H9 (cell line): ENCODE measurements at regions not wholly inside any gene's neighbourhood (a gene's known extent, or its start where the extent isn't known, plus 50 kb on each side); places are given as distances from the start of the nearest gene placed in this dataset.

Source experiments
- DNase-seq: peaks from one replicate; pipeline ENCODE4 v3.0.0-alpha.2; 2017
- H2AFZ ChIP-seq: one replicate; pipeline ENCODE4 v1.6.1; 2013; ENCODE audit warnings: mild to moderate bottlenecking, low read length, control low read depth, moderate library complexity
- H2AK5ac ChIP-seq: 2 replicates; pipeline ENCODE4 v1.6.1; 2013; ENCODE audit warnings: low read length, control low read depth, mixed read lengths; ENCODE audit not compliant: insufficient read length
- H2BK120ac ChIP-seq: one replicate; pipeline ENCODE4 v1.6.1; 2013; ENCODE audit warnings: low read depth, mild to moderate bottlenecking, low read length, control low read depth, inconsistent platforms; ENCODE audit not compliant: poor library complexity, severe bottlenecking
- H2BK12ac ChIP-seq: 2 replicates; pipeline ENCODE4 v1.6.1; 2013; ENCODE audit warnings: low read length, control low read depth, mixed read lengths, low read depth; ENCODE audit not compliant: insufficient read length
- H2BK15ac ChIP-seq: 2 replicates; pipeline ENCODE4 v1.6.1; 2013; ENCODE audit warnings: low read depth, low read length, control low read depth
- H2BK20ac ChIP-seq: one replicate; pipeline ENCODE4 v1.6.1; 2013; ENCODE audit warnings: low read depth, mild to moderate bottlenecking, low read length, control low read depth, inconsistent platforms; ENCODE audit not compliant: poor library complexity, severe bottlenecking
- H2BK5ac ChIP-seq: 2 replicates; pipeline ENCODE4 v1.6.1; 2013; ENCODE audit warnings: low read length, control low read depth, mixed read lengths; ENCODE audit not compliant: insufficient read length
- H3K14ac ChIP-seq: 2 replicates; pipeline ENCODE4 v1.6.1; 2013; ENCODE audit warnings: low read length, control low read depth; ENCODE audit not compliant: insufficient read depth
- H3K18ac ChIP-seq: 2 replicates; pipeline ENCODE4 v1.6.1; 2013; ENCODE audit warnings: low read depth, mild to moderate bottlenecking, mixed read lengths, low read length, control low read depth; ENCODE audit not compliant: insufficient read length
- H3K23ac ChIP-seq: 2 replicates; pipeline ENCODE4 v1.6.1; 2013; ENCODE audit warnings: low read length, control low read depth, mixed read lengths, low read depth; ENCODE audit not compliant: insufficient read length
- H3K23me2 ChIP-seq: 2 replicates; pipeline ENCODE4 v1.6.1; 2013; ENCODE audit warnings: low read depth, mild to moderate bottlenecking, mixed read lengths, low read length, control low read depth; ENCODE audit not compliant: insufficient read length, poor library complexity, severe bottlenecking
- H3K27ac ChIP-seq: 2 replicates; pipeline ENCODE4 v1.5.1; 2013; ENCODE audit warnings: low read length, control low read depth, mixed read lengths, low read depth; ENCODE audit not compliant: insufficient read length
- H3K27me3 ChIP-seq: 2 replicates; pipeline ENCODE4 v1.6.1; 2013; ENCODE audit warnings: low read length, control low read depth, inconsistent platforms; ENCODE audit not compliant: insufficient read depth
- H3K4ac ChIP-seq: 2 replicates; pipeline ENCODE4 v1.6.1; 2013; ENCODE audit warnings: low read depth, mild to moderate bottlenecking, control low read depth, inconsistent platforms, low read length, moderate library complexity
- H3K4me1 ChIP-seq: 2 replicates; pipeline ENCODE4 v1.6.1; 2013; ENCODE audit warnings: low read length, control low read depth, inconsistent platforms; ENCODE audit not compliant: insufficient read depth
- H3K4me2 ChIP-seq: 2 replicates; pipeline ENCODE4 v1.6.1; 2013; ENCODE audit warnings: low read length, control low read depth, mixed read lengths; ENCODE audit not compliant: insufficient read length, insufficient read depth
- H3K56ac ChIP-seq: 2 replicates; pipeline ENCODE4 v1.6.1; 2013; ENCODE audit warnings: low read depth, mild to moderate bottlenecking, mixed read lengths, low read length, control low read depth; ENCODE audit not compliant: insufficient read length
- H3K79me1 ChIP-seq: 2 replicates; pipeline ENCODE4 v1.6.1; 2013; ENCODE audit warnings: low read depth, mild to moderate bottlenecking, moderate library complexity, low read length, control low read depth, inconsistent platforms; ENCODE audit not compliant: insufficient read depth, poor library complexity, severe bottlenecking
- H3K79me2 ChIP-seq: 2 replicates; pipeline ENCODE4 v1.6.1; 2013; ENCODE audit warnings: low read length, control low read depth, inconsistent platforms; ENCODE audit not compliant: insufficient read depth
- H3K9ac ChIP-seq: 2 replicates; pipeline ENCODE4 v1.6.1; 2013; ENCODE audit warnings: low read length, control low read depth, mixed read lengths; ENCODE audit not compliant: insufficient read length; ENCODE audit errors: extremely low read depth
- H3K9me3 ChIP-seq: one replicate; pipeline ENCODE4 v1.6.1; 2013; ENCODE audit warnings: low read depth, low read length, inconsistent platforms; ENCODE audit not compliant: control insufficient read depth
- H3T11ph ChIP-seq: one replicate; pipeline ENCODE4 v1.6.1; 2013; ENCODE audit warnings: mild to moderate bottlenecking, low read length, control low read depth, inconsistent platforms
- H4K20me1 ChIP-seq: one replicate; pipeline ENCODE4 v1.6.1; 2013; ENCODE audit not compliant: control insufficient read depth, insufficient read length, insufficient read depth
- H4K5ac ChIP-seq: 2 replicates; pipeline ENCODE4 v1.6.1; 2013; ENCODE audit warnings: low read depth, mild to moderate bottlenecking, mixed read lengths, low read length, control low read depth; ENCODE audit not compliant: insufficient read length
- H4K8ac ChIP-seq: replicated peaks from 2 replicates; pipeline ENCODE4 v1.6.1; 2013; ENCODE audit warnings: low read length, control low read depth, mixed read lengths, low read depth; ENCODE audit not compliant: insufficient read length
- H4K91ac ChIP-seq: 2 replicates; pipeline ENCODE4 v1.6.1; 2013; ENCODE audit warnings: low read depth, mild to moderate bottlenecking, moderate library complexity, mixed read lengths, low read length, control low read depth; ENCODE audit not compliant: insufficient read length
- H3K27ac Mint-ChIP-seq, 3 experiments: 2 replicates in 2 of 3; 3 replicates in 1 of 3; pipeline ENCODE4 v1.8.0; 2020 to 2021; ENCODE audit warnings: mixed read lengths in 3 of 3, mild to moderate bottlenecking in 1 of 3, moderate library complexity in 1 of 3
- H3K27me3 Mint-ChIP-seq: 2 replicates; pipeline ENCODE4 v1.8.0; 2021; ENCODE audit warnings: low read depth, mild to moderate bottlenecking, moderate library complexity, mixed read lengths
- H3K36me3 Mint-ChIP-seq, 3 experiments: 2 replicates in 2 of 3; 3 replicates in 1 of 3; pipeline ENCODE4 v1.8.0; 2020 to 2021; ENCODE audit warnings: low read depth in 3 of 3, mixed read lengths in 3 of 3; ENCODE audit not compliant: insufficient read depth in 1 of 3
- H3K4me1 Mint-ChIP-seq, 2 experiments: 2 replicates each; pipeline ENCODE4 v1.8.0; 2020; ENCODE audit warnings: mixed read lengths in 2 of 2
- H3K4me3 Mint-ChIP-seq, 2 experiments: 2 replicates in 1 of 2; 3 replicates in 1 of 2; pipeline ENCODE4 v1.8.0; 2020 to 2021; ENCODE audit warnings: mild to moderate bottlenecking in 2 of 2, mixed read lengths in 2 of 2, moderate library complexity in 1 of 2
- H3K9me3 Mint-ChIP-seq, 2 experiments: 2 replicates in 1 of 2; 3 replicates in 1 of 2; pipeline ENCODE4 v1.8.0; 2020; ENCODE audit warnings: mild to moderate bottlenecking in 2 of 2, mixed read lengths in 2 of 2, moderate library complexity in 1 of 2
- WGBS: extraction: QIAGEN DNeasy Blood & Tissue Kit; methylation state at CpG from one replicate; pipeline ENCODE4 v1.1.7; 2013; ENCODE audit warnings: missing lambda C conversion rate, low lambda C conversion rate, mixed read lengths; ENCODE audit not compliant: insufficient read length; ENCODE audit errors: extremely low coverage; 5-methylcytosine and 5-hydroxymethylcytosine counted together
- TF ChIP-seq, protein P1 (sequence below): fragments of 200-600 bp; sonication (generic); conservative IDR thresholded peaks from 3 replicates; pipeline ENCODE4 v1.8.0; 2021; ENCODE audit warnings: antibody characterized with exemption, mild to moderate bottlenecking

DNA sequence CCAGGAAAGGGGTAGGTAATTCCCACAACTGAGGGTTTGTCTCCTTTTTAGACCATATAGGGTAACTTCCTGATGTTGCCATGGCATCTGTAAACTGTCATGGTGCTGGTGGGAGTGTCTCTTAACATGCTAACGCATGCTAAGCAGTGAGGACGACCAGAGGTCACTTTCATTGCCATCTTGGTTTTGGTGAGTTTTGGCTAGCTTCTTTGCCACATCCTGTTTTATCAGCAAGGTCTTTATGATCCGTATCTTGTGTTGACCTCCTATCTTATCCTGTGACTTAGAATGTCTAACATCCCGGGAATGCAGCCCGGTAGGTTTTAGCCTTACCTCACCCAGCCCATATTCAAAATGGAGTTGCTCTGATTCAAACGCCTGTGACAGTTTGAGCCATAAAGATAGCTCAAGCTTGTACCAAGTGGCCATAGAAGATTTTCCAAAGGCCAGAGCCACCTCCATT, 176.0 kb upstream of the NAMPT start:
- H3K14ac ChIP-seq: no peak overlapping the region
- peaks cover 2% of the 10 kb centered on the region for H3K27me3 Mint-ChIP-seq
- no peak overlapping the region for H3K27ac ChIP-seq
- no peaks in the 10 kb centered on the region for H3K23me2 ChIP-seq
- no peak overlapping the region for H2BK120ac ChIP-seq
- no peak overlapping the region for H3K4me3 Mint-ChIP-seq
- H3K23ac ChIP-seq: no peak overlapping the region
- no peak overlapping the region for H3K27ac Mint-ChIP-seq
- H3K79me1 ChIP-seq: no peaks in the 10 kb centered on the region
- no peak overlapping the region for H3K4me2 ChIP-seq
- H2BK20ac ChIP-seq: no peak overlapping the region
- H4K91ac ChIP-seq: no peak overlapping the region
- no peak overlapping the region for H2BK15ac ChIP-seq
- H2BK5ac ChIP-seq: no peak overlapping the region
- H4K20me1 ChIP-seq: no peaks in the 10 kb centered on the region
- no peak for DNase-seq
- no peaks in the 10 kb centered on the region; the same call in 1 of the 2 replicates for H3K27me3 ChIP-seq
- H2BK12ac ChIP-seq: no peak overlapping the region
- H3K4ac ChIP-seq: no peak overlapping the region
- H2AK5ac ChIP-seq: no peak overlapping the region
- H3K18ac ChIP-seq: no peak overlapping the region
- no peaks in the 10 kb centered on the region; the same call in 1 of the 2 replicates for H3K4me1 ChIP-seq
- H3K9me3 Mint-ChIP-seq: peaks cover 17 to 24% of the 10 kb centered on the region in 2 experiments
- H3T11ph ChIP-seq: no peak overlapping the region
- H3K56ac ChIP-seq: no peak overlapping the region
- H4K8ac ChIP-seq: no peak overlapping the region
- no peaks in the 10 kb centered on the region for H3K79me2 ChIP-seq
- no peaks in the 10 kb centered on the region for H3K9me3 ChIP-seq
- no peak overlapping the region for H2AFZ ChIP-seq
- H3K36me3 Mint-ChIP-seq: peaks cover 0 to 19% (median 10%) of the 10 kb centered on the region in 3 experiments; a peak in 5 of 7 replicates
- H3K9ac ChIP-seq: no peak overlapping the region
- TF ChIP-seq, protein P1, sequence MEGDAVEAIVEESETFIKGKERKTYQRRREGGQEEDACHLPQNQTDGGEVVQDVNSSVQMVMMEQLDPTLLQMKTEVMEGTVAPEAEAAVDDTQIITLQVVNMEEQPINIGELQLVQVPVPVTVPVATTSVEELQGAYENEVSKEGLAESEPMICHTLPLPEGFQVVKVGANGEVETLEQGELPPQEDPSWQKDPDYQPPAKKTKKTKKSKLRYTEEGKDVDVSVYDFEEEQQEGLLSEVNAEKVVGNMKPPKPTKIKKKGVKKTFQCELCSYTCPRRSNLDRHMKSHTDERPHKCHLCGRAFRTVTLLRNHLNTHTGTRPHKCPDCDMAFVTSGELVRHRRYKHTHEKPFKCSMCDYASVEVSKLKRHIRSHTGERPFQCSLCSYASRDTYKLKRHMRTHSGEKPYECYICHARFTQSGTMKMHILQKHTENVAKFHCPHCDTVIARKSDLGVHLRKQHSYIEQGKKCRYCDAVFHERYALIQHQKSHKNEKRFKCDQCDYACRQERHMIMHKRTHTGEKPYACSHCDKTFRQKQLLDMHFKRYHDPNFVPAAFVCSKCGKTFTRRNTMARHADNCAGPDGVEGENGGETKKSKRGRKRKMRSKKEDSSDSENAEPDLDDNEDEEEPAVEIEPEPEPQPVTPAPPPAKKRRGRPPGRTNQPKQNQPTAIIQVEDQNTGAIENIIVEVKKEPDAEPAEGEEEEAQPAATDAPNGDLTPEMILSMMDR: no peak
- H4K5ac ChIP-seq: no peak overlapping the region
- WGBS: no CpG with 5 or more reads among the region's 6 CpGs
- H3K4me1 Mint-ChIP-seq: peaks cover 15 to 21% of the 10 kb centered on the region in 2 experiments
